MCF 10A (cell line): ENCODE measurements at regions not wholly inside any gene's neighbourhood (a gene's known extent, or its start where the extent isn't known, plus 50 kb on each side); places are given as distances from the start of the nearest gene placed in this dataset.

Experiments
- BruUV-seq: library from RNA; stranded (reverse); fragments of 400-500 nt; replicated peaks from 2 replicates; lab custom pipeline; 2021; lab: Mats Ljungman, UMichigan
- CTCF ChIA-PET: fragments of 300-600 bp; sonication (Branson Sonifier 250); formaldehyde crosslinking; extraction: SDS; loops from one replicate; lab custom pipeline; 2021; ENCODE audit warnings: antibody characterized with exemption, inconsistent platforms; lab: Yijun Ruan, JAX
- POLR2A ChIA-PET: fragments of 300-600, 350-650 bp; sonication (Branson Sonifier 250); formaldehyde crosslinking; extraction: SDS; loops from one replicate; lab custom pipeline; 2020; ENCODE audit warnings: antibody characterized with exemption, inconsistent platforms; lab: Yijun Ruan, JAX
- DNase-seq: peaks from one replicate; pipeline ENCODE4 v3.0.0-alpha.2; 2018; ENCODE audit not compliant: unreplicated experiment
- H3K27ac Mint-ChIP-seq: one replicate; pipeline ENCODE4 v1.8.0; 2022; ENCODE audit warnings: mild to moderate bottlenecking, low read depth, mixed read lengths; ENCODE audit not compliant: unreplicated experiment
- H3K27me3 Mint-ChIP-seq: one replicate; pipeline ENCODE4 v1.8.0; 2022; ENCODE audit warnings: mixed read lengths; ENCODE audit not compliant: insufficient read depth, unreplicated experiment
- H3K36me3 Mint-ChIP-seq: one replicate; pipeline ENCODE4 v1.8.0; 2022; ENCODE audit warnings: mild to moderate bottlenecking, moderate library complexity, mixed read lengths; ENCODE audit not compliant: insufficient read depth, unreplicated experiment
- H3K4me1 Mint-ChIP-seq: one replicate; pipeline ENCODE4 v1.8.0; 2022; ENCODE audit warnings: mixed read lengths; ENCODE audit not compliant: insufficient read depth, unreplicated experiment
- H3K4me3 Mint-ChIP-seq: one replicate; pipeline ENCODE4 v1.8.0; 2022; ENCODE audit warnings: mild to moderate bottlenecking, moderate library complexity, mixed read lengths; ENCODE audit not compliant: unreplicated experiment
- H3K9me3 Mint-ChIP-seq: one replicate; pipeline ENCODE4 v1.8.0; 2022; ENCODE audit warnings: mixed read lengths; ENCODE audit not compliant: unreplicated experiment
- intact Hi-C: fragments of 100-400 bp; cut with micrococcal nuclease; formaldehyde crosslinking; loops from 2 replicates; pipeline ENCODE4 v1.14.1; 2022
- TF ChIP-seq, protein P1 (sequence below): fragments of 200-600 bp; IDR thresholded peaks from one replicate; pipeline ENCODE4 v1.8.0; 2022; ENCODE audit warnings: antibody characterized with exemption, mild to moderate bottlenecking; ENCODE audit not compliant: unreplicated experiment

DNA sequence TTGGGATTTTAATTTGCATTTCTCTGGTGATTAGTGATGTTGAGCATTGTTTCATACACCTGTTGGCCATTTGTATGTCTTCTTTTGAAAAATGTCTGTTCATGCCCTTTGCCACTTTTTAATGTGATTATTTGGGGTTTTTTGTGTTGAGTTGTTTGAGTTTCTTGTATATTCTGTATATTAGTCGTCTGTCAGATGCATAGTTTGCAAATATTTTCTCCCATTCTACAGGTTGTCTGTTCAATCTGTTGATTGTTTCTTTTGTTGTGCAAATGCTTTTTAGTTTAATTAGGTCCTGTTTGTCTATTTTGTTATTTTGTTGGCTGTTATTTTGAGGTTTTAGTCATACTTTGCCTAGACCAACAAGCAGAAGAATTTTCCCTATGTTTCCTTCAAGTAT is 164.0 kb upstream of the CXADR start:
- TF ChIP-seq, protein P1, sequence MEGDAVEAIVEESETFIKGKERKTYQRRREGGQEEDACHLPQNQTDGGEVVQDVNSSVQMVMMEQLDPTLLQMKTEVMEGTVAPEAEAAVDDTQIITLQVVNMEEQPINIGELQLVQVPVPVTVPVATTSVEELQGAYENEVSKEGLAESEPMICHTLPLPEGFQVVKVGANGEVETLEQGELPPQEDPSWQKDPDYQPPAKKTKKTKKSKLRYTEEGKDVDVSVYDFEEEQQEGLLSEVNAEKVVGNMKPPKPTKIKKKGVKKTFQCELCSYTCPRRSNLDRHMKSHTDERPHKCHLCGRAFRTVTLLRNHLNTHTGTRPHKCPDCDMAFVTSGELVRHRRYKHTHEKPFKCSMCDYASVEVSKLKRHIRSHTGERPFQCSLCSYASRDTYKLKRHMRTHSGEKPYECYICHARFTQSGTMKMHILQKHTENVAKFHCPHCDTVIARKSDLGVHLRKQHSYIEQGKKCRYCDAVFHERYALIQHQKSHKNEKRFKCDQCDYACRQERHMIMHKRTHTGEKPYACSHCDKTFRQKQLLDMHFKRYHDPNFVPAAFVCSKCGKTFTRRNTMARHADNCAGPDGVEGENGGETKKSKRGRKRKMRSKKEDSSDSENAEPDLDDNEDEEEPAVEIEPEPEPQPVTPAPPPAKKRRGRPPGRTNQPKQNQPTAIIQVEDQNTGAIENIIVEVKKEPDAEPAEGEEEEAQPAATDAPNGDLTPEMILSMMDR, result no peak
- Mint-ChIP-seq H3K36me3 (no peaks in the 10 kb centered on the region), H3K4me3 (no peak overlapping the region), H3K27me3 (no peaks in the 10 kb centered on the region), H3K27ac (no peak overlapping the region), H3K9me3 (no peaks in the 10 kb centered on the region), H3K4me1 (no peaks in the 10 kb centered on the region)
- POLR2A ChIA-PET, result no interaction called here
- CTCF ChIA-PET, result no interaction called here
- BruUV-seq, result no TSS peak
- intact Hi-C loops, result no loop called here
- DNase-seq, result no peak

DNA sequence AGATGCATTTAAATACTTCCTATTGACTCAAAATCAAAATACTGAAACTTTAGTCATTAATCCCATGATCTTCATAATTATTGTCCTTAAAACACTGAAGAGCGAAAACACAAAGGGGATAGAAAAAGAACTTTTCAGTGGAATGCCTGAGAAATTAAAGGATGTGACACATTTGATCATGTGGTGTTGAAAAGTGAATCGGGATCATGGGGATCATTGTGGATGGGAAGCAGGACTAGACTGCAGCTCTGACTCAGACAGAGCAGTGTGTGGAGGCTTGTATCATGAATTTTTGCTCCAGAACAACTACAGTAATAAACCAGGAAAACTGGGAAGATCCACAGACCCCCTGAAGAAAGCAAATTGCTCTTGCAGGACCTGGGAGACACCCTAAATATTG is 161.1 kb upstream of the CXADR start:
- Mint-ChIP-seq H3K36me3 (no peaks in the 10 kb centered on the region), H3K4me3 (no peak overlapping the region), H3K9me3 (no peaks in the 10 kb centered on the region), H3K27me3 (no peaks in the 10 kb centered on the region), H3K4me1 (no peaks in the 10 kb centered on the region), H3K27ac (no peak overlapping the region)
- no TSS peak for BruUV-seq
- DNase-seq, result no peak
- intact Hi-C loops, result no loop called here
- TF ChIP-seq, protein P1, result no peak
- ChIA-PET POLR2A (interaction anchor here (1.3 kb wide), 1 partner anchor 11 kb away, joined by 3 read pairs; no protein-coding TSS in a partner anchor), CTCF (interaction anchor here (0.7 to 0.9 kb wide), 2 partner anchors 864 to 1552 kb away, joined by 3 read pairs; no protein-coding TSS in a partner anchor)

DNA sequence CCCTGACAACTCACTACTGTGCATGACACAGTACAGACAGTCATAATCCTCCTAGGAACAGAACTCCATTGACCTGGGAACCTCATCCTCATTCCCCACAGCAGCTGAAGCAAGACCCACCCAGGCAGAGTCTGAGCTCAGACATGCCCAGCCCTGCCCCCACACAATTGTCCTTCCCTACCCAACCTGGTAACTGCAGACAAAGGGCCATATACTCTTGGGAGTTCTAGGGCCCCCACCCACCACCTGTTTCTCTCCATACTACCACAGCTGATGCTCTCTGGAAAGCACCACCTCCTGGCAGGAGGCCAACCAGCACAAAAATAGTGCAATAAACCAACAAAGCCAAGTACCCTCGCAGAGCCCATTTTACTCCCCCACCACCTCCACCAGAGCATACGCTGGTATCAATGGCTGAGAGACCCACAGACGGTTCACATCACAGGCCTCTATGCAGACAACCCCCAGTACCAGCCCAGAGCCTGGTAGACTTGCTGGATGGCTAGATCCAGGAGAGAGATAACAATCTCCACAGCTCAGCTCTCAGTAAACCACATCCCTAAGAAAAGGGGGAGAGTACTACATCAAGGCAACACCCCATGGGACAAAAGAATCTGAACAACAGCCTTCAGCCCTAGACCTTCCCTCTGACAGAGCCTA is 159.7 kb upstream of the CXADR start:
- no peaks in the 10 kb centered on the region for H3K4me1 Mint-ChIP-seq

DNA sequence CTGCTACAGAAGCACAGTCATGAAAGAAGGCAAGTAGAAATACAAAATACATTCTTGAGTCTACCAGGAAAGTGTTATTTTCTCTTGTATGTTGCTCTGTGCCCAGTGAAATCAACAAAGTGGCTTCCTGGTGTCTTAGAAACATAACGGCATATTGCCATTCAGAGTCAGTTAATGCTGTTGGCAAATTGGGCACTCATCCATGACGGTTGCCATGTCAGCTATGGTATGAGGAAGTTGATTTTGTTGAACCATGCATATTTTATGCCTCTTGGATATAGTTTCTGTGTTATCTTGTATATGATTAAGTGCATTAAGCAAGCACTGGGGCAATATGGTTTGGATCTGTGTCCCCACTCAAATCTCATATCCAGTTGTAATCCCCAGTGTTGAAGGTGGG is 153.1 kb upstream of the CXADR start:
- TF ChIP-seq, protein P1, result no peak
- Mint-ChIP-seq H3K36me3 (no peaks in the 10 kb centered on the region), H3K27me3 (no peaks in the 10 kb centered on the region), H3K4me1 (no peaks in the 10 kb centered on the region), H3K4me3 (no peak overlapping the region), H3K27ac (no peak overlapping the region), H3K9me3 (no peaks in the 10 kb centered on the region)
- ChIA-PET CTCF (no interaction called here), POLR2A (no interaction called here)
- intact Hi-C loops, result no loop called here
- no TSS peak for BruUV-seq
- no peak for DNase-seq

More for the DNA sequence above, 159.7 kb upstream of the CXADR start:
- CTCF ChIA-PET, result interaction anchor here (1.1 kb wide), 1 partner anchor 233 kb away, joined by 4 read pairs; no protein-coding TSS in a partner anchor
- TF ChIP-seq, protein P1, result no peak
- DNase-seq, result no peak
- no peaks in the 10 kb centered on the region for H3K27me3 Mint-ChIP-seq
- BruUV-seq, result no TSS peak
- no peak overlapping the region for H3K27ac Mint-ChIP-seq
- no peaks in the 10 kb centered on the region for H3K36me3 Mint-ChIP-seq
- POLR2A ChIA-PET, result interaction anchor here (0.5 to 0.7 kb wide), 2 partner anchors 20 to 404 kb away, joined by 3 read pairs; no protein-coding TSS in a partner anchor
- intact Hi-C loops, result no loop called here
- H3K9me3 Mint-ChIP-seq, result no peaks in the 10 kb centered on the region
- no peak overlapping the region for H3K4me3 Mint-ChIP-seq
